CD8-positive, alpha-beta memory T cell (primary cell): ENCODE measurements at regions not wholly inside any gene's neighbourhood (a gene's known extent, or its start where the extent isn't known, plus 50 kb on each side); places are given as distances from the start of the nearest gene placed in this dataset.

Source experiments
- CTCF ChIA-PET: fragments of 350-600 bp; sonication (Branson Sonifier 250); formaldehyde crosslinking; loops from one replicate; lab custom pipeline; 2021; ENCODE audit warnings: antibody characterized with exemption; lab: Charles Lee
- POLR2A ChIA-PET: fragments of 350-600 bp; sonication (Branson Sonifier 250); formaldehyde crosslinking; loops from one replicate; lab custom pipeline; 2021; ENCODE audit warnings: antibody characterized with exemption; lab: Charles Lee
- DNase-seq, 5 donors: peaks; one replicate each; pipeline versions ENCODE4 v3.0.0 to v3.0.0-alpha.2; 2020 to 2022; ENCODE audit warnings: mixed read lengths in 1 of 5
- H3K27ac ChIP-seq: one replicate; pipeline ENCODE4 v1.7.0; 2013; ENCODE audit warnings: low read depth, mild to moderate bottlenecking, low read length, moderate library complexity
- H3K27me3 ChIP-seq: 2 replicates; pipeline ENCODE4 v1.7.0; 2013; ENCODE audit warnings: low read length, mild to moderate bottlenecking; ENCODE audit not compliant: insufficient read depth, poor library complexity, severe bottlenecking
- H3K36me3 ChIP-seq: 2 replicates; pipeline ENCODE4 v1.7.0; 2013; ENCODE audit warnings: mild to moderate bottlenecking, low read length, moderate library complexity; ENCODE audit not compliant: insufficient read depth
- H3K4me1 ChIP-seq: 2 replicates; pipeline ENCODE4 v1.7.0; 2013; ENCODE audit warnings: mild to moderate bottlenecking, low read length, moderate library complexity; ENCODE audit not compliant: insufficient read depth
- H3K4me3 ChIP-seq: 2 replicates; pipeline ENCODE4 v1.7.0; 2013; ENCODE audit warnings: mild to moderate bottlenecking, low read length
- H3K9me3 ChIP-seq: 2 replicates; pipeline ENCODE4 v1.7.0; 2013; ENCODE audit warnings: mild to moderate bottlenecking, low read length
- H3K27ac Mint-ChIP-seq, 8 donors: one replicate each; pipeline ENCODE4 v1.8.0; 2020 to 2021; ENCODE audit warnings: mixed read lengths in 8 of 8, mild to moderate bottlenecking in 6 of 8, inconsistent platforms in 3 of 8, moderate library complexity in 3 of 8
- H3K27me3 Mint-ChIP-seq, 2 donors: one replicate each; pipeline ENCODE4 v1.8.0; 2020 to 2021; ENCODE audit warnings: mixed read lengths in 2 of 2, mild to moderate bottlenecking in 1 of 2, moderate library complexity in 1 of 2
- H3K36me3 Mint-ChIP-seq, 3 donors: one replicate each; pipeline ENCODE4 v1.8.0; 2020 to 2021; ENCODE audit warnings: mixed read lengths in 3 of 3, inconsistent platforms in 1 of 3, mild to moderate bottlenecking in 1 of 3
- H3K4me1 Mint-ChIP-seq, 3 donors: one replicate each; pipeline ENCODE4 v1.8.0; 2020 to 2021; ENCODE audit warnings: mixed read lengths in 3 of 3, inconsistent platforms in 1 of 3, mild to moderate bottlenecking in 1 of 3
- H3K4me3 Mint-ChIP-seq, 7 donors: one replicate each; pipeline ENCODE4 v1.8.0; 2020 to 2021; ENCODE audit warnings: mixed read lengths in 7 of 7, mild to moderate bottlenecking in 6 of 7, moderate library complexity in 4 of 7, inconsistent platforms in 2 of 7
- H3K9me3 Mint-ChIP-seq, 5 donors: one replicate each; pipeline ENCODE4 v1.8.0; 2020 to 2022; ENCODE audit warnings: mixed read lengths in 5 of 5, mild to moderate bottlenecking in 3 of 5, moderate library complexity in 2 of 5, inconsistent platforms in 1 of 5

- POLR2A ChIA-PET, result no interaction called here
- H3K36me3 Mint-ChIP-seq, result no peaks in the 10 kb centered on the region
- no peak overlapping the region for H3K27ac ChIP-seq
- H3K27ac Mint-ChIP-seq, result no peak overlapping the region
- DNase-seq, result no peak
- CTCF ChIA-PET, result no interaction called here
- no peaks in the 10 kb centered on the region for H3K27me3 ChIP-seq
- no peaks in the 10 kb centered on the region for H3K9me3 ChIP-seq
- H3K36me3 ChIP-seq, result no peaks in the 10 kb centered on the region
- H3K4me1 ChIP-seq, result no peaks in the 10 kb centered on the region
- no peak overlapping the region for H3K4me3 Mint-ChIP-seq
- peaks cover 0 to 5% of the 10 kb centered on the region in 2 donors for H3K27me3 Mint-ChIP-seq
- no peaks in the 10 kb centered on the region for H3K4me1 Mint-ChIP-seq
- peaks cover 0 to 2% (median 0%) of the 10 kb centered on the region in 5 donors for H3K9me3 Mint-ChIP-seq
- no peak overlapping the region for H3K4me3 ChIP-seq
Observed at GRCh38 chr3:110569073-110569472, 502.5 kb upstream of the NECTIN3 start.

- H3K27me3 ChIP-seq, result no peaks in the 10 kb centered on the region
- no peaks in the 10 kb centered on the region for H3K4me1 ChIP-seq
- H3K4me3 ChIP-seq, result no peak overlapping the region
- CTCF ChIA-PET, result interaction anchor here (1.6 kb wide), 1 partner anchor 8 kb away, joined by 3 read pairs; no protein-coding TSS in a partner anchor
- Mint-ChIP-seq H3K4me3 (no peak overlapping the region), H3K9me3 (peaks cover 0 to 2% (median 0%) of the 10 kb centered on the region in 5 donors), H3K27me3 (no peaks in the 10 kb centered on the region), H3K36me3 (no peaks in the 10 kb centered on the region), H3K4me1 (peaks cover 0 to 23% (median 7%) of the 10 kb centered on the region in 3 donors), H3K27ac (peak overlapping the region in 2 of 8 donors; percentile 9 to 83)
- H3K27ac ChIP-seq, result no peak overlapping the region
- POLR2A ChIA-PET, result no interaction called here
- H3K36me3 ChIP-seq, result no peaks in the 10 kb centered on the region
- DNase-seq, result no peak
- no peaks in the 10 kb centered on the region for H3K9me3 ChIP-seq
Observed at GRCh38 chr3:110575702-110576101, 495.9 kb upstream of the NECTIN3 start.

DNA sequence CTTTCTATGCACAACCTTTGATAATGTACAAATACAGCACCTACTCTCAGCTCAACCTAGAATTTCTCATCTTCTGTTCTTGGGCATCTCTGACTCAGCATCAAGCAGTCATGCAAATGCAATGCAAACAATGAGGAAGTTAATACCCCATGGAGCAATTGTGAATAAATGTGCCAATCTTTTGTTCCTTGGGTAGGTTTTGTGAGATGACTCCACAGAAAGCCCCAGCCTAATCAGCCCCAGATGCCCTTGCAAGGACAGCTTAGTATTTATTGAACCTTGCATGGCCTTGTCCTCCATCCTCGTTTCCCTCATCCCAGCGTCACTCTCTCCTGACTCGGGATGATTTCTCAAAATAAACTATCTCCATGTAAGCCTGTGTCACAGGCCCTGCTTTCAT, 494.7 kb upstream of the NECTIN3 start:
- no peak for DNase-seq
- Histone ChIP-seq H3K27ac (no peak overlapping the region), H3K36me3 (no peaks in the 10 kb centered on the region), H3K4me3 (no peak overlapping the region), H3K4me1 (no peaks in the 10 kb centered on the region), H3K9me3 (no peaks in the 10 kb centered on the region), H3K27me3 (no peaks in the 10 kb centered on the region)
- Mint-ChIP-seq H3K27me3 (no peaks in the 10 kb centered on the region), H3K4me1 (peaks cover 0 to 23% (median 7%) of the 10 kb centered on the region in 3 donors), H3K9me3 (no peaks in the 10 kb centered on the region), H3K4me3 (no peak overlapping the region), H3K27ac (no peak overlapping the region), H3K36me3 (no peaks in the 10 kb centered on the region)
- POLR2A ChIA-PET, result no interaction called here
- CTCF ChIA-PET, result interaction anchor here (1.6 kb wide), 1 partner anchor 9 kb away, joined by 3 read pairs; no protein-coding TSS in a partner anchor

DNA sequence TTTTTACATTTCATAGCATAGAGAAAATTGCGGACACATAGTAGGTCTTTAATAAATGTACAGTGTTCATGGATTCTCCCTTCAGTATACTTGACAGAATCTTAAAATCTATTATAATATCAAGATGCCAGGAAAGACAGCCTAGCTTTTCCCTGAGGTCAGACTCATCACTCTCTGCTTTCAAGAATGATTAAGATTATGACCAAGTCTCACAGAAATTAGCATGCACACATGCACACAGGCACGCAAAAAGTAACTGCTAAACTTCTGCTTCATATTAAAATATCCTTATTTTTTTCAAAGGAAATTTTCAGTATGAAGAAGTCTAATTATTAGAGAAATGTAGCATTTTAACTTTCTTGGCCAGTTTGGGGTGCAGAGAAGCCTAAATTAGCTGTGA, 493.8 kb upstream of the NECTIN3 start:
- H3K4me3 Mint-ChIP-seq, result no peak overlapping the region
- no peaks in the 10 kb centered on the region for H3K36me3 Mint-ChIP-seq
- Histone ChIP-seq H3K36me3 (no peaks in the 10 kb centered on the region), H3K4me1 (no peaks in the 10 kb centered on the region), H3K27me3 (no peaks in the 10 kb centered on the region), H3K4me3 (no peak overlapping the region), H3K9me3 (no peaks in the 10 kb centered on the region), H3K27ac (no peak overlapping the region)
- H3K27ac Mint-ChIP-seq, result no peak overlapping the region
- no peak for DNase-seq
- H3K9me3 Mint-ChIP-seq, result no peaks in the 10 kb centered on the region
- ChIA-PET CTCF (no interaction called here), POLR2A (no interaction called here)
- H3K27me3 Mint-ChIP-seq, result no peaks in the 10 kb centered on the region
- H3K4me1 Mint-ChIP-seq, result peaks cover 0 to 23% (median 7%) of the 10 kb centered on the region in 3 donors

GRCh38 chr3:110579840-110580550, 491.6 kb upstream of the NECTIN3 start:
- Histone ChIP-seq H3K4me1 (no peaks in the 10 kb centered on the region), H3K36me3 (no peaks in the 10 kb centered on the region), H3K27ac (no peak overlapping the region), H3K4me3 (no peak overlapping the region), H3K9me3 (no peaks in the 10 kb centered on the region), H3K27me3 (no peaks in the 10 kb centered on the region)
- H3K27me3 Mint-ChIP-seq, result no peaks in the 10 kb centered on the region
- DNase-seq, result no peak
- POLR2A ChIA-PET, result no interaction called here
- CTCF ChIA-PET, result no interaction called here
- no peaks in the 10 kb centered on the region for H3K36me3 Mint-ChIP-seq
- no peak overlapping the region for H3K27ac Mint-ChIP-seq
- peaks cover 0 to 23% (median 7%) of the 10 kb centered on the region in 3 donors for H3K4me1 Mint-ChIP-seq
- no peak overlapping the region for H3K4me3 Mint-ChIP-seq
- no peaks in the 10 kb centered on the region for H3K9me3 Mint-ChIP-seq

- Histone ChIP-seq H3K27me3 (no peaks in the 10 kb centered on the region), H3K36me3 (no peaks in the 10 kb centered on the region), H3K4me3 (no peak overlapping the region), H3K27ac (no peak overlapping the region), H3K9me3 (no peaks in the 10 kb centered on the region), H3K4me1 (no peaks in the 10 kb centered on the region)
- no peak overlapping the region for H3K27ac Mint-ChIP-seq
- H3K36me3 Mint-ChIP-seq, result no peaks in the 10 kb centered on the region
- no peaks in the 10 kb centered on the region for H3K9me3 Mint-ChIP-seq
- POLR2A ChIA-PET, result no interaction called here
- peaks cover 0 to 10% of the 10 kb centered on the region in 2 donors for H3K27me3 Mint-ChIP-seq
- peaks cover 0 to 19% (median 7%) of the 10 kb centered on the region in 3 donors for H3K4me1 Mint-ChIP-seq
- no peak overlapping the region for H3K4me3 Mint-ChIP-seq
- no peak for DNase-seq
- CTCF ChIA-PET, result no interaction called here
Observed at GRCh38 chr3:110583373-110583935, 488.2 kb upstream of the NECTIN3 start.

DNA sequence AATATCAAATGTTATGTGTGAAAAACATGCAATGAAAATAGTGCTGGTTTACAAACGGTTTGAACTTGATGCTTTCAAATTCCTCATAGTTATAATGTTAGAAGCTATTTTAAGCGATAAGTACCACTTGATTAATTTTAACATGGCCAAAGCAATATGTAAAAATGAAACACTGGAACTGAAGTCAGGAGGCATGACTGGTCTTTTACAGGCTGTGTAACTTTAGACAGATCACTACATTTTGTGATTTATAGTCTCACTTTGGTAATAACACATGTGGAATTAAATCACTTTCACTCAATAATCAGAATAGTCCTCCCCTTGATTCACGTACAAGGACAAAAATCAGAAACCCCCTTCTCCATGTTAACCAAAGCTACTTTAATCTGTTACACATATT, 482.7 kb upstream of the NECTIN3 start:
- no peaks in the 10 kb centered on the region for H3K36me3 ChIP-seq
- DNase-seq, result no peak
- no peak overlapping the region for H3K4me3 ChIP-seq
- Mint-ChIP-seq H3K4me1 (no peaks in the 10 kb centered on the region), H3K36me3 (peaks cover 0 to 4% (median 0%) of the 10 kb centered on the region in 3 donors), H3K4me3 (no peak overlapping the region), H3K9me3 (peaks cover 0 to 4% (median 4%) of the 10 kb centered on the region in 5 donors), H3K27ac (no peak overlapping the region), H3K27me3 (peaks cover 2 to 14% of the 10 kb centered on the region in 2 donors)
- H3K27me3 ChIP-seq, result no peaks in the 10 kb centered on the region
- no peaks in the 10 kb centered on the region for H3K4me1 ChIP-seq
- no peak overlapping the region for H3K27ac ChIP-seq
- no peaks in the 10 kb centered on the region for H3K9me3 ChIP-seq
- ChIA-PET POLR2A (no interaction called here), CTCF (no interaction called here)

DNA sequence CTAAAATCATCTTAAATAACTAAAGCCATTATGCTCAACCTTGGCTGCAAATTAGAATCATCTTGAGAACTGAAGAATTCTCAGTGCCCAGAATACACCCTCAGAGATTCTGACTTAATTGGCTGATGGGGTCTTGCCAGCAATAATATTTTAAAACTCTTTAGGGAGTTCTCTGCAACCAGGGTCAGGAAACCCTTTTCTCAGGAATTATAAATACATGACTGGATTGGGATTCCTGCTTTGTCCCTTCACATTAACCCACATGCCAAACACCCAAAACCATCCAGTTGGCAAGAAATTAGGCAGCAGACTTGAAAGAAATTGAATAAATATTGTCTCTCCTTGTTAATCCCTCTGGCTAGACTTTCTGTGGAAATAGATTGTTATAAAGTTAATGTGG, 482.3 kb upstream of the NECTIN3 start:
- Mint-ChIP-seq H3K36me3 (peaks cover 0 to 6% (median 1%) of the 10 kb centered on the region in 3 donors), H3K4me3 (no peak overlapping the region), H3K4me1 (no peaks in the 10 kb centered on the region), H3K27me3 (peaks cover 2 to 14% of the 10 kb centered on the region in 2 donors), H3K9me3 (peaks cover 0 to 8% (median 4%) of the 10 kb centered on the region in 5 donors), H3K27ac (no peak overlapping the region)
- no peak for DNase-seq
- Histone ChIP-seq H3K27me3 (no peaks in the 10 kb centered on the region), H3K9me3 (no peaks in the 10 kb centered on the region), H3K27ac (no peak overlapping the region), H3K4me1 (no peaks in the 10 kb centered on the region), H3K4me3 (no peak overlapping the region), H3K36me3 (no peaks in the 10 kb centered on the region)
- CTCF ChIA-PET, result no interaction called here
- POLR2A ChIA-PET, result no interaction called here
